ENCODE measurements at regions not wholly inside any gene's neighbourhood (a gene's known extent, or its start where the extent isn't known, plus 50 kb on each side); places are given as distances from the start of the nearest gene placed in this dataset.

DNA sequence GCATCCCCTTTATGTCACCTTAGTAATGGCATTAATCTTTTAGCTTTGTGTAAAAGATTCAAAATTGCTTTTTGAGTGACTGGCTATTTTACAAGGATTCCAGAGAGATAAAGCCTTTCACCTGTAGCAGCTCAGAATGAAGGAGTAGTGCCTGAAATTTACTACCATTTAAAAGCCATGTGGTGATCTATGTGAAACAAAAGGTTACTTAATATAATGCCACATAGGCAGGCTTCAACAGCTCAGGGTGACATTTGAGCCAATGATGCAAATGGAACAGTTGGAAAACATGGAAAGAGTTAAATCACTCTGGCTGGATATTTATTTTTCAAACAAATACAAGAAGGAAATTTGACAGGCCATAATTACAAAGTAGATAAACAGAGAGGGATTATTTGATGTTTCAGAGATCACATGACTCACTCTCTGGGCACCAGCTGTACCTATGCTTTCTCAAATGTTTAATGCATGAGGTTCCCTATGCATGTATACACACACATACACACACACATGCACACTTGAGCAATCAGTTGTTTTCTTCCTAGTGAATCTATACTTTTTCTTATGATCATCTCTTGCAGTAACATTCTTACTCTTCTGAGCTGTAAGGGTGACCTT, 171.5 kb downstream of the ZMAT3 start:
- no peak overlapping the region for H3K9ac ChIP-seq
- H3F3A ChIP-seq (ENCODE audit: insufficient read depth): no peaks in the 10 kb centered on the region
- no peaks in the 10 kb centered on the region for H3K9me3 ChIP-seq (ENCODE audit: low read depth)
- H4K20me1 ChIP-seq (ENCODE audit: insufficient read depth): no peaks in the 10 kb centered on the region
- in situ Hi-C loops (cut with MboI): no loop called here
- no peak overlapping the region for H2AFZ ChIP-seq
- H3K79me2 ChIP-seq (ENCODE audit: insufficient read depth): no peaks in the 10 kb centered on the region
- no peak overlapping the region for H3K4me2 ChIP-seq (ENCODE audit: unreplicated experiment)
- no peaks in the 10 kb centered on the region for H3K4me1 ChIP-seq (ENCODE audit: insufficient read depth)
- H3K27ac ChIP-seq: no peak overlapping the region
- no peak overlapping the region for H3K4me3 ChIP-seq
- no peak for DNase-seq
- no peaks in the 10 kb centered on the region for H3K36me3 ChIP-seq (ENCODE audit: low read depth)
- no peaks in the 10 kb centered on the region for H3K9me2 ChIP-seq (ENCODE audit: insufficient read depth)
- H3K27me3 ChIP-seq (replicated peaks; ENCODE audit: insufficient read depth): no peaks in the 10 kb centered on the region
- TF ChIP-seq EZH2phosphoT487 (IDR thresholded peaks at IDR 0.05; ENCODE audit: insufficient read depth, low read depth): no peak
- no peak for TF ChIP-seq EZH2 (IDR thresholded peaks at IDR 0.05; ENCODE audit: insufficient read depth, poor library complexity, severe bottlenecking)

DNA sequence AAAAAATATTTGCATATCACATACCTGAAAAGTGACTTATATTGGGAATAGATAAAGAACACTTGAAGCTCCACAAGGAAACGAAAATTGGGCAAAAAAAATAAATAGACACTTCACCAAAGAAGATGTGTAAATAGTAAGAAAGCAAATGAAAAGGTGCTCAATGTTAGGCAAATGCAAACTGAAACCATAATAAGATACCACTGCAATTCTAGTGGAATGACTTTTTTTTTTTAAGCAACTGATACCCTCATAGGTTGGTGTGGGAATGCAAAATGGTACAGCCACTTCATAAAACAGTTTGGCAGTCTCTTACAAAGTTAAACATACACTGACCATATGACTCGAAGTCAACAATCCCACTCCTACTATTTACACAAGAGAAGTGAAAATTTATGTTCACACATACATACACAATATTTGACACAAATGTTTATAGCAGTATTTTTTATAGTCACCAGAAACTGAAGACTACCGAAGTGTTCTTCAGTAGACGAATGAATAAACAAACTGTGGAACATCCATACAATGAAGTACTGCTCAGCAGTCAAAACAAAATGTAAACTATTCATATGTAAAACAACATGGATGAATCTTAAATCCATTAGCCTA, 176.3 kb downstream of the ZMAT3 start:
- H2AFZ ChIP-seq: no peak overlapping the region
- H3K27me3 ChIP-seq (replicated peaks; ENCODE audit: insufficient read depth): no peaks in the 10 kb centered on the region
- H3K9me2 ChIP-seq (ENCODE audit: insufficient read depth): no peaks in the 10 kb centered on the region
- no peak overlapping the region for H3K27ac ChIP-seq
- H4K20me1 ChIP-seq (ENCODE audit: insufficient read depth): no peaks in the 10 kb centered on the region
- no peaks in the 10 kb centered on the region for H3K36me3 ChIP-seq (ENCODE audit: low read depth)
- no peaks in the 10 kb centered on the region for H3K9me3 ChIP-seq (ENCODE audit: low read depth)
- H3K4me3 ChIP-seq: no peak overlapping the region
- H3K4me2 ChIP-seq (ENCODE audit: unreplicated experiment): no peak overlapping the region
- no peaks in the 10 kb centered on the region for H3F3A ChIP-seq (ENCODE audit: insufficient read depth)
- H3K4me1 ChIP-seq (ENCODE audit: insufficient read depth): no peaks in the 10 kb centered on the region
- 28 to 41% methylated on average over 4 of the region's 4 CpGs for WGBS, 2 experiments (ENCODE audit: low coverage in 1 of 2, low lambda C conversion rate in 2 of 2, missing lambda C conversion rate in 2 of 2)
- DNase-seq: no peak
- H3K79me2 ChIP-seq (ENCODE audit: insufficient read depth): no peaks in the 10 kb centered on the region
- TF ChIP-seq EZH2phosphoT487 (IDR thresholded peaks at IDR 0.05; ENCODE audit: insufficient read depth, low read depth) (no peak), EZH2 (IDR thresholded peaks at IDR 0.05; ENCODE audit: insufficient read depth, poor library complexity, severe bottlenecking) (no peak)
- no peak overlapping the region for H3K9ac ChIP-seq
- in situ Hi-C loops (cut with MboI): no loop called here
